Activated CD4-positive, alpha-beta memory T cell treated with anti-CD3 and anti-CD28 coated beads, Interleukin-2, amount 10 ng/mL, durations not matched to agents 7 days and 5 days (primary cell): ENCODE measurements at regions not wholly inside any gene's neighbourhood (a gene's known extent, or its start where the extent isn't known, plus 50 kb on each side); places are given as distances from the start of the nearest gene placed in this dataset.

Experiments used
- CTCF ChIA-PET: fragments of 350-600 bp; sonication (Branson Sonifier 250); formaldehyde crosslinking; loops from one replicate; lab custom pipeline; 2021; ENCODE audit warnings: antibody characterized with exemption, inconsistent platforms; lab: Charles Lee
- POLR2A ChIA-PET: fragments of 350-600 bp; sonication (Branson Sonifier 250); formaldehyde crosslinking; loops from one replicate; lab custom pipeline; 2021; ENCODE audit warnings: antibody characterized with exemption; lab: Charles Lee
- DNase-seq: peaks from one replicate; pipeline ENCODE4 v3.0.0-alpha.2; 2020
- H3K27ac Mint-ChIP-seq: one replicate; pipeline ENCODE4 v1.8.0; 2021; ENCODE audit warnings: mild to moderate bottlenecking, mixed read lengths
- H3K27me3 Mint-ChIP-seq: one replicate; pipeline ENCODE4 v1.8.0; 2021; ENCODE audit warnings: mixed read lengths
- H3K36me3 Mint-ChIP-seq: one replicate; pipeline ENCODE4 v1.8.0; 2021; ENCODE audit warnings: low read depth, mixed read lengths
- H3K4me1 Mint-ChIP-seq: one replicate; pipeline ENCODE4 v1.8.0; 2021; ENCODE audit warnings: mixed read lengths
- H3K4me3 Mint-ChIP-seq: one replicate; pipeline ENCODE4 v1.8.0; 2021; ENCODE audit warnings: mild to moderate bottlenecking, mixed read lengths
- H3K9me3 Mint-ChIP-seq: one replicate; pipeline ENCODE4 v1.8.0; 2021; ENCODE audit warnings: mixed read lengths

- DNase-seq: no peak
- POLR2A ChIA-PET: no interaction called here
- no peaks in the 10 kb centered on the region for H3K9me3 Mint-ChIP-seq
- no peaks in the 10 kb centered on the region for H3K4me1 Mint-ChIP-seq
- H3K27me3 Mint-ChIP-seq: no peaks in the 10 kb centered on the region
- H3K4me3 Mint-ChIP-seq: no peak overlapping the region
- no peaks in the 10 kb centered on the region for H3K36me3 Mint-ChIP-seq
- CTCF ChIA-PET: no interaction called here
- no peak overlapping the region for H3K27ac Mint-ChIP-seq
Observed at GRCh38 chr3:159532577-159532976, 456.1 kb upstream of the IL12A start.

DNA sequence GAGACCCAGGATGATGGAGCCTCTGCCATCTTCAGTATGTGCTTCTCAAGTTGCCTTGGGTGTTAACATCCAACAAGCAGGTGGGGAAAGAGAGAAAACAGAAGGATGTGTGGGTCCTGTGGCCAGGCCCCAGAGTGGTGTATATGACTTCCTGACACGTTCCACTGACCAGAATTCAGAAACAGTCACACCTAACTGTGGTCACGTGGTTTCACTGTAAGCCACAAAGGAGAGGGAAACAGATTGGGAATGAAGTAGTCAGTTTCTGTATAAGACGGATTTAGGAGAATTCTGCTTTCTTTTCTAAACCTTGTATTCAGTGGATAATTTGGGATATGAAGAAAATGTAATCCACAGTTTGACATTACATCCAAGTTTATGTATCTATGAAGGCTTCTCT lies 454.1 kb upstream of the IL12A start:
- Mint-ChIP-seq H3K4me3 (no peak overlapping the region), H3K4me1 (no peaks in the 10 kb centered on the region), H3K9me3 (no peaks in the 10 kb centered on the region), H3K36me3 (no peaks in the 10 kb centered on the region), H3K27me3 (no peaks in the 10 kb centered on the region), H3K27ac (no peak overlapping the region)
- ChIA-PET CTCF (no interaction called here), POLR2A (no interaction called here)
- DNase-seq: no peak

DNA sequence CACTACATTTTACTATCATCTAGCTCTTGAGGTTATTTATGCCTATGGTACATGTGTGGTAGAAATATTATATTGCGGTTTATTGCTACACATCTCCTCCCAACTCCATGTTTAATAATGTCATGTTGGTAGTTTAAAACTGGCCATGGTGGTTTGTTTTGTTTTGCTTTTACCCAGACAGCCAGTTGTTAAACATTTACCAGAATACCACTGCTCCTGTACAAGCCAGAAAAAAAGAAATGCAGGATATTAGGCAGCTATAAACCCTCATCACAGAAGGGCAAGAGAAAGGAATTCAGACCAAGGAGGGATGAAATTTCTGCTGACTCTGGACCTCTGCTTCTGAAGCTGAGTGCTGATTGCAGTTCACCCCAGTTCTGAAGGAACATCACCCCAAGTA lies 451.8 kb upstream of the IL12A start:
- ChIA-PET POLR2A (no interaction called here), CTCF (no interaction called here)
- H3K9me3 Mint-ChIP-seq: no peaks in the 10 kb centered on the region
- no peak for DNase-seq
- H3K36me3 Mint-ChIP-seq: no peaks in the 10 kb centered on the region
- no peaks in the 10 kb centered on the region for H3K27me3 Mint-ChIP-seq
- no peak overlapping the region for H3K27ac Mint-ChIP-seq
- H3K4me1 Mint-ChIP-seq: no peaks in the 10 kb centered on the region
- no peak overlapping the region for H3K4me3 Mint-ChIP-seq

DNA sequence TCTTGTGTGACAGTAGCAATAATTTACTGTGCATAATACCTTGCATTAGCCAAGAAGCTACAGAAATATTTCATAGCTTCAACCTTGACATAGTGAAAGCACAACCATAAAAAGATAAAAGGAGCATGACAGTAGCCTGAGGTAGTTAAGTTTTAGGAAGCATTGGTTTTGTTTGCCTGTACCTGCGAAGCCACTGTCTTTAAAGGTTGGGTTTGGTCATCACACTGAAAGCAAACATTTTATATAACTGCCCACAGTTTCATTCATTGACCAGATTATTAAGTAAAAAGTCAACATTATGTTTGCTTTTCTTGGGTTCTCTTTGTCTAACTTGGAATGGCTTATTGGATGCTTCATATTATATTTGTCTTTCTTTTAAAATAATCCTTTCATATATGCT lies 450.1 kb upstream of the IL12A start:
- Mint-ChIP-seq H3K27me3 (no peaks in the 10 kb centered on the region), H3K9me3 (no peaks in the 10 kb centered on the region), H3K27ac (no peak overlapping the region), H3K4me3 (no peak overlapping the region), H3K36me3 (no peaks in the 10 kb centered on the region), H3K4me1 (no peaks in the 10 kb centered on the region)
- ChIA-PET POLR2A (no interaction called here), CTCF (no interaction called here)
- no peak for DNase-seq

DNA sequence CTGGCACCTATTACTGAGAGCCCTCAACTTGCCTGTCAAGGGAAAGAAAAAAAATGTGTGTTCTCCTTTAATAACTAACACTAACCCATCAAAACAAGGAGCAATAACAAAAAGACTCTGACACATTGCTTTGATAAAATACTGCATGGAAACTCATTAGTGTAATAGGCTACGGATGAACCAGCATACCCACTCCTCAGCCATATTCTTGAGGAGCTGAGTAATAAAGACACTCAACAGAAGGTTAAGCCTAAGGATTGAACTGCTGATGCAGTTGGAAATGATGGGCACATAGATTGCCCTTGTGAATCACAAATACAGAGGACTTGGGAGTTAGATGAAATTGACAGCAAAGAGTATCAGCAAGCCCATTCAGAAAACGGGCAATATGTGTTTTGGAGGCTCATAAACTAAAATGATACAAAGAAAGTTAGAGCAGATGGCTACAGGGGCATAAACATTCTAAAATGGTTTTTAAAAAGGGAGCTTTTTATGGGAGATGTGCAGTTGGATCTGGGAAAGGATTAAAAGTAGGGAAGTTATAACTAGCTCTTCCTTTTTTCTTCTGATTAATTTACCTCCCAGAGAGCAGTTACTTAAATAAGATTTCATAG lies 447.6 kb upstream of the IL12A start:
- Mint-ChIP-seq H3K27me3 (no peaks in the 10 kb centered on the region), H3K4me3 (no peak overlapping the region), H3K36me3 (no peaks in the 10 kb centered on the region), H3K27ac (no peak overlapping the region), H3K4me1 (no peaks in the 10 kb centered on the region), H3K9me3 (no peaks in the 10 kb centered on the region)
- ChIA-PET POLR2A (no interaction called here), CTCF (no interaction called here)
- DNase-seq: no peak

DNA sequence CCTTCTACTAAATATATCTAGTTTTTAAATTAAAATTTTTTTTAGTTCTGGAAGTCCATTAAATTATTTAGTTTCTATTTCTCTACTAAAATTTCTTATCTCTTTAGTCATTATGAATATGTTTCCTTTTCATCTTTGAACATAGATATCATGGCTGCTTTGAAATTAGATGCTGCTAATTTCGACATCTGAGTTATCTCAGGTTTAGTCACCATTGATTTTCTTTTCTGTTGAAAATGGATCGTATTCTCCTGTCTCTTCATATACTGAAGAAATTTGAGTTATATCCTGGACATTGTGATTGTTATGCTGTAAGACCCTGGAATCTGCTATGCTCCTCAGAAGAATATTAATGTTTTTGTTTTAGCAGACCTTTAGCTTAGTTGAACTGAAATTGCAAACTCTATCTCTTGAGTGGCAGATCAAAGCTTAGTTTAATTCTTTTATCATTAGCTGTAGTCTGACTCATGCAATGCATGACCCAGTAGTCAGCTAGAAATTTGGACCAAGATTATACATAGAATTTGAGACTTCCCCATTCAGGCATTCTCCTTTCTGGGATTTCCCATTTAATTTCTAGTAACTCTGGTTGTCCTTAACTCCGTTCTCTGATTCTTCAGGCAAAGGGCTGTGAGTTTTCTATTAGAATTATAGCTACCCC lies 439.8 kb upstream of the IL12A start:
- Mint-ChIP-seq H3K27me3 (no peaks in the 10 kb centered on the region), H3K36me3 (no peaks in the 10 kb centered on the region), H3K4me1 (no peaks in the 10 kb centered on the region), H3K27ac (no peak overlapping the region), H3K9me3 (peaks cover 4% of the 10 kb centered on the region), H3K4me3 (no peak overlapping the region)
- POLR2A ChIA-PET: no interaction called here
- DNase-seq: no peak
- CTCF ChIA-PET: no interaction called here

DNA sequence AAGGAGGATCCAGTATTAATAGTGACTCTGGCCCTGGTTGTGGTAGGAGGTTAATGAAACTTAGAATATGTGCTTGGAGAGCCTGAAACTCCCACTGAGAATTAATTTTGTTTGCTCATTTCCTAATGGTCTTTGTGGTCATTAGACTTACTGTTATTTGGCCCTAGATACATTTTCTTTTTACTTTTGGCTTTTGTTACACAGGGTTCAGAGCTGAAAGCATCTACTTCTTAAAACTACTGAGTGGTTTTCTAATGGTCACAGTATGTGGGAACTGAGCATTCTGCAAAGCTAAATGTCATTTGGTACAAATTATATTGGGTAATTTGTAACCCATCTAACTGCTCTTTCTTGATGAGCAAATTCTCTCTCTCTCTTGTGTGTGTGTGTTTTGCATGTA lies 433.4 kb upstream of the IL12A start:
- ChIA-PET POLR2A (no interaction called here), CTCF (no interaction called here)
- DNase-seq: no peak
- Mint-ChIP-seq H3K27me3 (no peaks in the 10 kb centered on the region), H3K4me3 (no peak overlapping the region), H3K27ac (no peak overlapping the region), H3K4me1 (no peaks in the 10 kb centered on the region), H3K9me3 (peaks cover 2% of the 10 kb centered on the region), H3K36me3 (no peaks in the 10 kb centered on the region)

DNA sequence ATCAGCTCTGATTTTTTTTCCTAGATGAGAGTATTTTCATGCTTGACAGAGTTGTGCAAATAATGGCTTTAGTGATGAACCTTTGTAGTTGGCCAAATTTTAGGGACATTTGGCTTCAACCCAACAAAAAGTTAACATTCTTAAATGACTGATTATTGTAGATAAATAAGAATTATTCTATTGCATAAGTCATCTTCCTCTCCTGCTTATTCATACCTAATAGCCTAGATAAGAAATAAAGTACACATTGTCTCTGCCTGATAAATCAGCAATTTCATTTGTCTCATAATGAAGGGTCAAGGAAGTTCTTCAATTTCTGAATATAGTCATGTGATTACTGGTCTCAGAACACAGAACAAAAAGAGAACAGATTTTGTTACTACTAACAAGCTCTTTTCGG lies 428.9 kb upstream of the IL12A start:
- Mint-ChIP-seq H3K9me3 (peaks cover under 1% of the 10 kb centered on the region), H3K4me3 (no peak overlapping the region), H3K36me3 (no peaks in the 10 kb centered on the region), H3K27ac (no peak overlapping the region), H3K27me3 (no peaks in the 10 kb centered on the region), H3K4me1 (no peaks in the 10 kb centered on the region)
- CTCF ChIA-PET: no interaction called here
- POLR2A ChIA-PET: no interaction called here
- DNase-seq: no peak

DNA sequence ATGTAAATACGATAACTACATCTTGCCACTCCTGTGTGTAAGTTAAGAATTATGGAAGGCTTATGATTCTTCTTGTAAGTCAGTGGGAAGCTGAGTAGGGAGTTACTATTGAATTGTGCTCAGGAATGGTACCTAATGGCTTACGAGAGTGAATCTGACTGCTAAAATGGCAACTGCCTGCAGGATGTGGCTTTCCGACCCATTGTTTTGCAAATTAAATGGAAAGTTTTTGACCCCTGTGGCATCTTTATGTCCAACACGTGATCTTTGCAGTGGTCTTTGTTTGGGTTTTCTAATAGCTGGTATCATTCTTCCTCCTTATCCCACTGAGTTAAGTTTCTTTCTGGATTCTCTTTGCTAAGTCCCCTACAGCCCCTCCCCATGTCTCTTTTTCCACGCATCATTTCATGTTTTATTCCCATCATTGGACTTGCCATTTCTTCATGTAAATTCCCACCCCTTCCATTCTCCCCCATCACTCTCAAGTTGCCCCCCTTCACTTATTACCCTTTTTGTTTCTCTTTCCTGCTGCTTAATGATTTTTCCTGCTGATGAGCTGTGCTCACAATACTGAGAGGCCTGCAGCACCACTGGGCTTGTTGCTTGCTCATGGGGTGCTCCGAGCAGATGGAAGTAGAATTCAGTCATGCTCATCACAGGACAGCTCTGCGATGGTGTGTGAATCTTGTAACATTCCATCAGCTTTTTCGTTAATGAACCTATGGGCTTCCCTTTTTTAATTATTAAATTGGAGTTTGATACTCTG lies 428.2 kb upstream of the IL12A start:
- no peaks in the 10 kb centered on the region for H3K4me1 Mint-ChIP-seq
- no peaks in the 10 kb centered on the region for H3K27me3 Mint-ChIP-seq
- H3K9me3 Mint-ChIP-seq: no peaks in the 10 kb centered on the region
- CTCF ChIA-PET: no interaction called here
- no peaks in the 10 kb centered on the region for H3K36me3 Mint-ChIP-seq
- H3K27ac Mint-ChIP-seq: no peak overlapping the region
- POLR2A ChIA-PET: no interaction called here
- H3K4me3 Mint-ChIP-seq: no peak overlapping the region
- no peak for DNase-seq

DNA sequence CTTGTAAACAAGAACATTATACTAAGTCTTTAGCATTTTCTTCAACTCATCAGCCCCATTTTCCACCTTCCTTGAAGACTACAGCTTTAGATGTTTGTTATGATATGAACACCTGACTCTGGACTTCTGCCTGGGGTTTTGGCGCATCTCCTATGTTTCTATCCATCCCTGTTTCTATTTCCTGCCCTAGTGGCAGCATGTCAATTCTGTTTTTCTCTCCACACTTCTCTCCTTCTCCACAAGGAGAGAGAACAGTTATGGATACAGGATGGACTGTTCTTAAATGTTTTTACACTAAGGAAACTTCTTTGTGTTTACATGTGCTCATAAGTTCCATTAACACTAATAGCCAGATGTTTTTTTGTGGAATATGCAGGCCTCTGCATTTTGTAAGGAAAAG lies 423.3 kb upstream of the IL12A start:
- Mint-ChIP-seq H3K27ac (no peak overlapping the region), H3K36me3 (no peaks in the 10 kb centered on the region), H3K4me1 (no peaks in the 10 kb centered on the region), H3K4me3 (no peak overlapping the region), H3K27me3 (no peaks in the 10 kb centered on the region), H3K9me3 (no peaks in the 10 kb centered on the region)
- DNase-seq: no peak
- ChIA-PET POLR2A (no interaction called here), CTCF (no interaction called here)

- no peak overlapping the region for H3K27ac Mint-ChIP-seq
- POLR2A ChIA-PET: no interaction called here
- H3K4me1 Mint-ChIP-seq: no peaks in the 10 kb centered on the region
- H3K9me3 Mint-ChIP-seq: no peaks in the 10 kb centered on the region
- DNase-seq: no peak
- no peaks in the 10 kb centered on the region for H3K36me3 Mint-ChIP-seq
- CTCF ChIA-PET: no interaction called here
- H3K4me3 Mint-ChIP-seq: no peak overlapping the region
- no peaks in the 10 kb centered on the region for H3K27me3 Mint-ChIP-seq
Observed at GRCh38 chr3:159583662-159584061, 405.0 kb upstream of the IL12A start.

- H3K4me1 Mint-ChIP-seq: no peaks in the 10 kb centered on the region
- no peaks in the 10 kb centered on the region for H3K9me3 Mint-ChIP-seq
- no peak for DNase-seq
- POLR2A ChIA-PET: no interaction called here
- H3K36me3 Mint-ChIP-seq: no peaks in the 10 kb centered on the region
- no peaks in the 10 kb centered on the region for H3K27me3 Mint-ChIP-seq
- CTCF ChIA-PET: no interaction called here
- no peak overlapping the region for H3K4me3 Mint-ChIP-seq
- H3K27ac Mint-ChIP-seq: no peak overlapping the region
Observed at GRCh38 chr3:159584421-159584820, 404.2 kb upstream of the IL12A start.

GRCh38 chr3:159586571-159587202 lies 401.9 kb upstream of the IL12A start:
- DNase-seq: no peak
- Mint-ChIP-seq H3K9me3 (no peaks in the 10 kb centered on the region), H3K4me1 (no peaks in the 10 kb centered on the region), H3K36me3 (no peaks in the 10 kb centered on the region), H3K27ac (no peak overlapping the region), H3K27me3 (no peaks in the 10 kb centered on the region), H3K4me3 (no peak overlapping the region)
- CTCF ChIA-PET: no interaction called here
- POLR2A ChIA-PET: no interaction called here
